HG03139 (cell line): ENCODE measurements at regions not wholly inside any gene's neighbourhood (a gene's known extent, or its start where the extent isn't known, plus 50 kb on each side); places are given as distances from the start of the nearest gene placed in this dataset.
"Not testable (repeated sequence)": the region's sequence is repeated elsewhere in the genome, so short reads cannot be mapped to it uniquely, and the experiment has no call there.

Experiments
- ATAC-seq: cut with Tn5 transposase; IDR thresholded peaks from one replicate; pipeline ENCODE4 v1.9.1; 2021; ENCODE audit not compliant: unreplicated experiment

DNA sequence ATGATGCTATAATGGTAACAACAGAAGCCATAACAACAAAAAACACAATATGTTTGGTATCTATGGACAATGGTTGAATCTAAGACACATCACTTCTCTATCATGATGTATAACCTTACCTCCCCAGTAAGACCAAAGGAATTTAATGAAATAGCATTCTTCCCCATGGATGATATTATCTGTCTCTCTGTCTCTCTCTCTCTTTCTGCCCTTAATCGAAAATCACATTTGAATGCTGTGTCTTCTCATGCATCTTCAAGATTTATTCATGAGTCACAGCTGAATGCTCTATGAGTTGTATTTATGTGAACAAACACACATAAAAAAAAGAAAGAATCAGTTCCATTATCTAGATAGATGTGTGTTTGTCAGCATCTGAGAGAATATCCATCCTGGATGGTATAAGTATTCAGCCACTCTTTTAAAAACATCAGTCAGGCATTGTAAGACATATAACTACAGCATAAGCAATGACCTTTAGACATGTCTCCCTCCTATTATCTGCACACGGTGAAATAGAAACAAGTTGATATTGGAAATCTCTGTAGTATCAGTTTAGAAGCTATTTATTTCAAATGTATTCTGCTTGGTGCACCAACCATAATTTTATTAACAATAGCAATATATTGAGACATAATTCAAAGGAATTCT is 433.3 kb downstream of the TOX3 start:
- ATAC-seq, result no peak

DNA sequence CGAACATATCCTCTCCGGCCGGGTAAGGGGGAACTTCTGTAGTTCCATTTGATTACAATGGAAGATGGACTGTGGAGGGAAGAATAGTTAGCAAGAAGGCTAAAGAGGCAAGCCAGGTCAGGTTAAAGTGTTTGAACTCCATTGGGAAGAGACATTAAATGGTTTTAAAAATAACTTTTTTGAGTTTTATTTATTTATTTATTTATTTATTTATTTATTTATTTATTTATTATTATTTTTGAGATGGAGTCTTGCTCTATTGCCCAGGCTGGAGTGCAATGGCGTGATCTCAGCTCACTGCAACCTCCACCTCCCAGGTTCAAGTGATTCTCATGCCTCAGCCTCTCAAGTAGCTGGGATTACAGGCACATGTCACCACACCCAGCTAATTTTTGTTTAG is 441.9 kb downstream of the TOX3 start:
- ATAC-seq, result not testable (repeated sequence)

DNA sequence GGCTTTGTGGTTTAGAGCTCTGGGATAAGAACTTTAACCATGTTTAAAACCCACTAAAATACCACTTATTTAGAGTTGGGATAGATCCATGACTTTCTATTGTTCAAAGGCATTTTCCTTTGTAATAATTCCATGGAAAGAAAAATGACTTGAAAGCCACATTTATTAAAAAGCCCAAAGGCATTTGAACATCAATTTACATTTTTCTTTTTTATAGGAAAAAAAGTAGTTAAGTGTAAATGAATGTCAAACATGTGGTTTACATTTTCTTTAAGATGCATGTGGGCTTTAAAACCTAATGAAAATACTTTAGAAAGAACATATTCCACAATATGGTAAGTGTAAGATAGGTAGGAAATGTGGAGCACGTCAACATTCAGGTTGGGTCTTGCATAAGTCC is 443.2 kb downstream of the TOX3 start:
- ATAC-seq, result no peak

DNA sequence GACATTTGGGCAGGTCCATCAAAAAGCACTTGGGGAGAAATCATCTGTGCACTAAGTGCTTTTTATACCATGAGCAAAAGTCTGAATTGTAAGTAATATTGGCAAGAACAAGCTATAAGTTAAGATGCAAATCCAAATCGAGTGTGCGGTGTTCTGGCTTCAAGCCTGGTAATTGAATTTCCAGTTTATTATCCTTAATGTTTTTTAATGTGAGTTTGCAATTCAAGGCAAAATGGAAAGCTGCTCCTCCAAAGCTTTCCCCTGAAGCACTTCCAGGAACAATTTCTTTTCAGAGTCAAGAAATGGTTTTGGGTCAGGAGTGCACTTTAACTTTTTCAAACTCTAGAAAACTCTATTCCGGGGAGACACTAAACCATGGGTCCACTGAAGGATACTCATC is 445.7 kb downstream of the TOX3 start:
- ATAC-seq, result no peak

DNA sequence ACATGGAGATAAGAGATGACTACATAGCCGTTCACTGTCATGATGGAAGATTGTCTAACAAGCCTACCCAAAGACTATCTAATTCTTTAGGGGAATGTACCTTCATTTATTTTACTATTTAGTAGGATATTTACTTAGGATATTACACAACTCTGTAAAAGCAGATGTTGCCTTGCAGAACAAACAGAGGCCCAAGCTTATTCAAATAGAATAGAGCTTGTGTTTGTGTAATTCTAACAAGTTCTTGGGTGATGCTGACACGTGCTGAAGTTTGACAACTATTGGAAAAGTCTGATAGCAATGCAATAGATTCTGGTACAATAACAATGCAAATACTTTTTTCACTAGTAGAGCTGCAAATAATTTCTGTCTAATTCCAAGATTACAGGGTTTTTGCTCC is 447.6 kb downstream of the TOX3 start:
- no peak for ATAC-seq

DNA sequence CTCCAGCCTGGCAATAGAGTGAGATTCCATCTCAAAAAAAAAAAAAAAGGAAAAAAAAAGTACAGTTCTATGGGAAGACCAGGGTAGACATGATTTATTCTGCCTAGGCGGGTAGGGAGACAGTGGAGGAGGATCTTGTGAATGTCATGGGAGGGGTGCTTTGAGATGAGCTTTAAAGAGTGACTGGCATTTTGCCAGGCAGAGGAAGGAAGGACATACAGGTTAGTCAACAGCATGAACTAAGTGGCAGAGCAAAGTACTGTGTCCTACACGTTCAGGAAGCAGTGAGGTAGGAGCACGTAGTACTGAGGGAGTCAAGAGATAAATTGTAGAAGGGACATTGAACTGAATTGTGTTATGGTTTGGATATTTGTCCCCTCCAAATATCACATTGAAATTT is 451.5 kb downstream of the TOX3 start:
- ATAC-seq, result no peak

DNA sequence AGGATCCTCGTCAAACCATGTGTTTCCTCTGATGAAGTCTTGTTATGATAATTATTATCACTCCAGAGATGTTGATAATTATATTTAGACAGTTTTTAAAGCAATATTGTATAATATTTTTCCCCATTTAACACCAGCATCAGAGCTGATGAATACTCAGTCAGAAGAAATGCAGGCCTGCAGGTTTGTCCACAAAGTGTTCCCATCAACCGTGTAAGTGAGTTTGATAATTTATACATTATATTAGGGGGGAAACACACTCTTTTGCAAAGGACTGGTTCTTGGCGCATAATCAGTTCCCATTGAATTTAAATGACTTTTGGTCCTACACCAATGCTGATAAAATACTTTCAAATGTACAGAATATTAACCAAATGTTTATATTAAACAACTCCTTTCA is 454.8 kb downstream of the TOX3 start:
- no peak for ATAC-seq

DNA sequence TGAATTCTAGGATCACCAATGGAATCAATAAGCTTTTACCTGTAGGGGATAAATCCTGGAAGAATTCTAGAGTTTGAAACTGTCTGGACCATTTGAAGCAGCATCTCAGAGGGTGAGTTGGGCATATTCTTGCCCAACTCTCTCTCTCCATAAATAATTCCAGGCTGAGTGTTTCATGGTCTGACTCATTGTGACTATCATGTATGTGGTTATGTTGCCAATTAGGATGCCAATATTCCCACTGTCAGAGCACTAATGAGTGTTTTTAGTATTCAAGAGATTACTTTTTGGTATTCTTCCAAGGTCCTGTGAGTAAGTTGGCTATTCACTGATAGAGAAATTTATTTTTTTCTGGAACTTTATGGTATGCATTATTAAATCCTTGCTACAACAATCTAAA is 456.9 kb downstream of the TOX3 start:
- no peak for ATAC-seq

DNA sequence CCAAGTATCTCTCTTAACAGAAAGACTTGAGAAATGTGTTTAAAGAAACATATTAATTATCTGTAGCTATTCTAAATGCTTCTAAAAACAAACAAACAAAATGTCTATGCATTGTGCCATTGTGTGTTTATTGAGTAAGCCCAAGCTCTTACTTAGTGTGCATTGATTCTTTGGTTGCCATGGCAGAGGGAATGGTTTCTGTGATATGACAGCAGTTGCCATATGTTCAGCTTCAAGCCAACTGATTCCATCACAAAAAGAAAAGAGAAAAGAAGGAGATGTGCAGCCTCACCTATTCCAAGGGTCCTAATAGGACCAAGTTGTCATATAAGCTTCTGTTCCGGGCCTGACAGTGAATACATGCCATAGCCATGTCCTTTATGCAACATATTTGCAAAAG is 457.5 kb downstream of the TOX3 start:
- no peak for ATAC-seq

DNA sequence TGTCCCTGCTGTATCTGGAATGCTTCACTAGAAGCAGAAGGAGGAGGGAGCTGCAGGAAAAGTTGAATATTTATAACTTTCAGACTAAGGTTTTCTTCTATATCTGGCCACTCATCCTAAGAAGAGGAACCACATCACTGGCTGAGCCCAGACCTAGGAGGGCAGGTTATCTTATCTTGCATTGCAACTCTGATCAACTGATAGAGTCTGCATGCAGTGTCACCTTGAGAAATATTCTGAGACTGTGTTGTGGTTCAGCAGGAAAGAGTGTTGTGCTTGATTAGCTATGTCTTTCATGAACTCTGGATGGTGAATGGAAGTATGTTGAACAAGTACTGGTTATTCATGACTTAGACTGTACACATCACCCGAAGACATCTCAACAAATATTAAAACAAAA is 460.0 kb downstream of the TOX3 start:
- no peak for ATAC-seq

DNA sequence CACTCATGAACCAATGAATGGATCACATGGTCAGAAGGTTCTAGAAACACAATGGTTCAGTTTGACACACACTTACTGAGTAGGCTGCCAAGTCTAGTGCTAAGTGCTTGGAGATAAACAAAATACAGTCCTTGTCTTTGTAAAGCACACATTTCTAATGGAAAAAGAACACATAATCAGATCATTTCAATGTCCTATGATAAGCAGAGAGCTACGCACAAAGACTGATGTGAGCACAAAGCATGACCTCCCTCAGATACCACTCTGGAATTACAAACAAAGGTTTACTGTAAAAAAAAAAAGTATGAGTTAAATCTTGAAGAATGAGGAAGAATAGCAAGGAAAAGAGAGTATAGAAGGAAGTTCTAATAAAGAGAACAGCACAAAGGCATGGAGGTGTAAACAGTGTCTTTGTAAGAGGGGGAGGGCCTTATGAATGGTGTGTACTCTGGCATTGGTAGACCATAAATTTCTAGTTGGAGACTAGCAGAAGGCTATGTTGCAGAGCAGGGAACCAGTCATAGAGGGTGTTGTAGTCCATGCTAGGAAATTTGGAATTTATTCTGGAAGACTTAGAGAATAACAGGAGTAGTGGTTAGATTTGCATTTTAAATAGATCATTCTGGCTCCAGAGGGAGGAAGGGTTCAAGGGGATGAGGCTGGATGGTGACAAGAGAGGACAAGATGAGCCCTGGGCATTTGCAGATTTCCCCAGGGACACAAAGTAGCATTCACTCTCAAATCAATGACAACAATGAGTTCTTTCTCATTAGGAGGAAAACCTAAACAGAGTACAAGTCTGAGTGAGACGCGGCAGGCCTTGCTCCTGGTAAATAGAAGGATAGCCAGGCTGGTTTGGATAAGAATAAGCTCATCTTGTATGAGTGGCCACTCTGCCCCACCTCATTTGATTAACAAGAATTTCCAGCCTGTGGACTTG is 468.0 kb downstream of the TOX3 start:
- ATAC-seq, result no peak

DNA sequence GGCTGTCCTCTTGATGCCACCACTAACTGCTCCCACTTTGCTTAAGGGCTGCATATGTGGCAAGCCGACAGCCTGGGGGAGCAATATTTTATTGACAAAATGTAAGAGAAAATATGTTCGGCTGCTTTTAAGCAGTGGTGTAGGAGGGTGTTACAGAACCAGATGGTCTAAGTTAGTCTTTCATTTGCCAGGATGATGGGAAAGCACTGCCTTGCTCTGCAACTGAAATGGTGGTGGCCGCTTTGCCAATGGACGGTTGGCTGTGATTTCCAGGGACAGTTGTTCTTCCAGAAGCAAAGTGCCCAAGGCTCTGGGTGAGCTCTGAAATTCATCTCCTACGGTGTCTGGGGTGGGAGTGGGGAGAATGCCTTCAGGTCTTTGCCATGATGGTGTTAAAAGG is 469.3 kb downstream of the TOX3 start:
- ATAC-seq, result no peak

DNA sequence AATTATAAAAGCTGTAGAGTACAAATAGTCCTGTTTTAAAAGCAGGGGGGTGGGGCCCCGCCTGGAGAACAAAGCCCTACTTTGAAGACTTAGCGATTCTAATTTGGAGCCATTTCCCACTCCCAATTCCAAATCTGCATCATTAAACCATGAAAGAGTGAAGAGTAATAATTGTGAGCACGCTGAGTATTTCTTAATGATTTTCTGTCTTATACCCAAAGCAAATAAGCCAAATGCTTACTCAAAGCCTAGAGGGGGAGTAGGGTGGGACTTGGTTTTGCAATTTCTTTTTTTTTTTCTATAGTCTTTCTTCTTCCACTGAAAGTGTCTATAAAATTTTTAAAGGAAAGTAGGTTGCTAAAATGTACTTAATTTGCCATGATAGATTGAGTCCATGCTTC is 470.1 kb downstream of the TOX3 start:
- no peak for ATAC-seq

DNA sequence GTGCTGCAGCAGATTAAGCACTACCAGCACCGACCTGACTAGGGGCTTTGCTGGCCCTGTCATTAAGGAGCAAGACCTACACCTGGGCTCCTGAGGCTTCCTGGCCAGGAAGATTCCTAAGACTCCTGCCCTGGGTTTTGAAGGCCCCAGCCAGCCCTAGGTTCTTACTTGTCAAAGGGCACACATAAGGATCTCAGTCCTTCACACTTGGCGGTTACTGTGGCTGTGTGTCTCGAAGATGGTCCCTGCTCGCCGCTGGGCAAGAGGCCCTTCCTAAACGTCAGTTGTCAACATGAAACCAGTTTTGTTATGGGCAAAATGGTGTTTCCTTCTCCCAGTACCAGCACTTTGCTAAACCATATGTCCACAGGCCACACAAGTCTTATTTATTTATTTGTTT is 470.6 kb downstream of the TOX3 start:
- no peak for ATAC-seq

DNA sequence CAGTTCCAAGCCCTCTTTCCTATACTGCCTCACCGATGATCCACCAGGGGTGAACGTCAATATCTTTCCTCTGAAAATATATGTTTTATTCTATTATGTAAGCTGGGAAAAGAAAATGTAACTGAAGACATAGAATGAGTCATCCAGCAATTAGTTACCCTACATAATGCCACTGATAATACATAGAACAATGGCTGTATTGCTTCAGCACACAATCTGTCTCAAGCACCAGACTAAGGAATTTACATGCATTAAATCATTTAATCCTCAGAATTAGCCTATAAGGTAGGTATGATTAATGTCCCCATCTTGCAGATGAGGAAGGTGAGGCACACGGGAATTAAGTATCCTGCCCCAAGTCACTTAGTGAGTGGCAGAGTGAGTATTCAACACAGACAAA is 472.8 kb downstream of the TOX3 start:
- ATAC-seq, result no peak

DNA sequence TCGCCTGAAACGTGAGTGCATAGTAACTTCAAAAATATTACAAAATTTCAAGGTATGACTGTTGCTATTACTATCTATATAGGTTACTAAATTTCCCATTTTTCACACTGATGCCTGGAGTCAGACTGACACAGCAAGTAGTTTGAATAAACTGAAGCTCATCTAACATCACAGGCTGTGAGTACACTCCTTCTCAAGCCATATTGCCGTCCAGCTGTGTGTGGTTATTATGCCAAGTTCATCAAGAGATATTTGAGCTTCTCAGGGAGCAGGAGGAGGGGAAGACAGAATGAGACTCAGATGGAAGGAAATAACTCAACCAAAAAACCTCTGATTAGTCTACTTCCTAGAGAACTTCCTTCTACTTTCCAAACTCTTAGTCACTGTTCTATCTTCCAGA is 473.9 kb downstream of the TOX3 start:
- ATAC-seq, result no peak

DNA sequence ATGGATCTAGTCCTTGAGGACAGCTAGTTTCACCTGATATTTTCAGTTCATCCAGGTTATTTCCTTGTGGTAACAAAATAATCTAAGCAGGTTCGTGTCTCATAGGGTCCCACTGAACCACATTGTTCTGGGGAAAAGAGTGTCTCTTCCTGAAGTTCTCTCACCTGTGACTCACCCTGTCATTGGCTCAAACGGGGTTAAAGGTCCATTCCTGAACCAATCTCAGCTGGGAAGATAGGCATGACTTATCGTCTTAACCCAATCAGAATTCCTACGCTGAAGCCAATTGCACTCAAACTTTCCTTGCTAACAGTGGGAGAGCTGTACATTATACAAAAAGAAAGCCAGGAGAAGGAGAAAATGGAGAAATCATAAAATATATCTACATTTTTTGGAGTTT is 475.8 kb downstream of the TOX3 start:
- no peak for ATAC-seq

DNA sequence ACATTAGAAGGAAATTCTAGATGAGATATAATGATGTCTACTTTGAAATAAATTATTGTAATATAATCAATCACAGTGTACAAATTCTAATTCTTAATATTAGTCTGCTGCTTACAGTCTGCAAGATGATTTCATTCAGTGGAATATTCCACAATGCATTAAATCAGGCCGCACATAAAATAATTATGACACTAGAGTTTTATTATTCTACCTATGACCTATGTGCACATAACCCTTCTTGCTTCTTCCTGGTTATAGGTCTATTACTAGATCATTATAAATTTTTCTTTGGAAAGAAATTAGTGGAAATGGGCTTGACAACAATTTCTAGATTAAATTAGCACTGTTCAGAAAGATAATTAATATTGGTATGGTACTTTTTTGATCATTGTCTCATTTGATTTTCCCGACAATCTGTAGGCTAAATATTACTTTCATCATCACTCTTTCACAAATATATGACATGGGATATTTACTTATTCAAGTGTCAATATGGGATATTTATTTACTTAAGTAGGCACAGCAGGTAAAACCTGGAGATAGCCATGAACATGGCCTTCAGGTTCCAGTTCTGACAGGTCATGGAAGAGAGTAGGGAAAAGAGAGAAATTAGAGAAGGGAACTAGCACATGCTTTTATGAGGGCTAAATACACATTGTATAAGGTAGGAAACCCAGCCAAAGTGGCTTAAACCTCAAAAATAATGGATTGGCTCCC is 476.4 kb downstream of the TOX3 start:
- no peak for ATAC-seq

DNA sequence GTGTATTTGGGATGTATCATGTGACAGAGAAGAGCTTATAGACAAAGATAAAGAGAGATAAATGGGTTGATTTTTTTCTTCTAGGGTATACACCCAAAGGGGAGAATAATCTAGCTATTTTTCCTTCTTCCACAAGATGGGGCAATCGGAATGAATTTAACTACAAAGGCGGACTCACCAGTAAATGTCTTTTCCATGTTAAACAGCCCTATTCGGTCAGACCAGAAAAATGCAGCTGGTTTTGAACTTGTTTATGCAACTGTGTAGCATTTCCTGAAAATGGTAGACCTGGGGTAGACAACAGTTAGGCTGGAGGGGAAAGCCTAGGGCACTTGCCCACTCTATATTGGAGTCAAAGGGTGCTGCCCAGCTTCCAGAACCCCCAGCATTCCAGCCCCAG is 477.1 kb downstream of the TOX3 start:
- no peak for ATAC-seq

DNA sequence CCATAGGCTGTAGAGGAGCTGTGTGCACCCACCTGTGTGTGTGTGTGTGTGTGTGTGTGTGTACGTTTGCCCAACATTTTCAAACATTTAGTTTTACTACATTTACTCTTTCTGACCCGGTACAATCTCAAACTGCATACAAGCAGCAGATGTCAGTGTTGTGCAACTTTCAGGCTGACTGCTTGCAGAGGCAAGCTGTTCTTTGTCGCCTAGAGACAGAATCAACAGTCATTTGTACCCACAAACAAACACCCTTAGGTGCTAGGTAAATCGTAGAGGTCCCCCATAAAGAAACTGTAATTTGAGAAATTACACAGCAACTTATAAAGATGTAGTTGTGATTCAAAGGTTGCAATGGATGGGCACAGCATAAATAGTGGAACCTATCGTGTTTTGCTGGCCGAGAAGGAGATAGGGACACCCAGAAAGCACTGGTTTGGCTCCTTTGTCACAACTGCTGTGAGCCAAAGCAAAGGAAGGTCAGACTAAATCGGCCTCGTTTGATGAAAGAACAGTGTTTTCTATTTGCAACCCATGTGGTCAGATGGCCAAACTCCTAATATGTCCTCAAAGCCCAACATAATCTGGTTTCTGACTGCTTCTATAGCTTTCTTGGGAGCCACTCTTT is 478.4 kb downstream of the TOX3 start:
- ATAC-seq, result no peak

DNA sequence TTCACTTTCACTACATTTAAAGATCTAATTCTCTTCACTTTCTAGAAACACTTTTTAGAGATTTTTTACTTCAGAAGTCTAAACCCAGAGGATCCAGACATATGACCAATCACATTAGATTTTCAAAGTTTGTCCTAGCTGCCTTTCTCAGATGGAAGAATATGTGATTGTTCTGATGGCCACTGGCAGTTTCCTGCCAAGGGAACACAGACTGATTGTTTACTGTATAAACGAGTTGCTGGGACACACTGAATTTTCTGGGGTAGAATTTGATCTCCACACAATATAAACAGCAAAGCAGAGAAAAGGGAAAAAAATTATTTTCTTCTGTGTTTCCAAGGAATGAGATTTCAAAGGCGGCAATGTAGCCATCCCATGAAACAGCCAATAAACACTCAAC is 480.0 kb downstream of the TOX3 start:
- ATAC-seq, result no peak

DNA sequence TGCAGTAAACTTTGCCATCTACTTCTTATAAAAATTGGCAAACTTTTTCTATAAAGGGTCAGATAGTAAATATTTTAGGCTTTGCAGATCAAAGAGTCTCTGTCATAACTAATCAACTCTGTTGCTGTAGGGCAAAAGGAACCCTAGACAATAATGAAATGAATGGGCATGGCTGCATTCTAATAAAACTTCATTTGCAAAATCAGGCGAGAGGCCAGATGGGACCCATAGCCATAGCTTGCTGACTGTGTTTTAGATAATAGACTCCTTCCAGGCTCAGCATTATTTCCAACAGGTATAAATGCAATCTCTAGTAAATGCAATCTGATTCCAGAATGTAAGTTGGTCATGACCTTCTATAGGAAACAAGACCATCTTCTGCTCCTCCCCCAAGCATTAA is 490.7 kb downstream of the TOX3 start:
- ATAC-seq, result no peak
